ENCODE measurements at regions not wholly inside any gene's neighbourhood (a gene's known extent, or its start where the extent isn't known, plus 50 kb on each side); places are given as distances from the start of the nearest gene placed in this dataset.

DNA sequence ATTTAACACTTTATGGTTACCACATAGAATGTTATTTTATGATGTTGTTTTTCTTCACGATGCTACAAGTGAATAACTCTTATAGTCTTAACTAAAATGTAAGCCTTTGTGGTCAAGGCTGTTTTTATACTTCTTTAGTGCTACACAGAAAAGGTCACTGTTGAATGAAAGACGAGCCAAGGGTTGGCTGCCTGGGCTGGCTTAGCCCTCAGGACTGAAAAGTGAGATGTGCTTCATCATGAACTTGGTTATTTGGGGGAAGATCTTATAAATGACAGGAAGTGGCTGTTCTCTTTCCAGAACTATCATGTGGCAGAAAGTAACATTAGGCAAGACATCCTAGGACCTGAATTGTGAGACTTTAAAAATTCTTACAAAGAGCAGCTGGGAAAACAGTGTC is 404.0 kb downstream of the BTBD3 start:
- TF ChIP-seq, protein P1, sequence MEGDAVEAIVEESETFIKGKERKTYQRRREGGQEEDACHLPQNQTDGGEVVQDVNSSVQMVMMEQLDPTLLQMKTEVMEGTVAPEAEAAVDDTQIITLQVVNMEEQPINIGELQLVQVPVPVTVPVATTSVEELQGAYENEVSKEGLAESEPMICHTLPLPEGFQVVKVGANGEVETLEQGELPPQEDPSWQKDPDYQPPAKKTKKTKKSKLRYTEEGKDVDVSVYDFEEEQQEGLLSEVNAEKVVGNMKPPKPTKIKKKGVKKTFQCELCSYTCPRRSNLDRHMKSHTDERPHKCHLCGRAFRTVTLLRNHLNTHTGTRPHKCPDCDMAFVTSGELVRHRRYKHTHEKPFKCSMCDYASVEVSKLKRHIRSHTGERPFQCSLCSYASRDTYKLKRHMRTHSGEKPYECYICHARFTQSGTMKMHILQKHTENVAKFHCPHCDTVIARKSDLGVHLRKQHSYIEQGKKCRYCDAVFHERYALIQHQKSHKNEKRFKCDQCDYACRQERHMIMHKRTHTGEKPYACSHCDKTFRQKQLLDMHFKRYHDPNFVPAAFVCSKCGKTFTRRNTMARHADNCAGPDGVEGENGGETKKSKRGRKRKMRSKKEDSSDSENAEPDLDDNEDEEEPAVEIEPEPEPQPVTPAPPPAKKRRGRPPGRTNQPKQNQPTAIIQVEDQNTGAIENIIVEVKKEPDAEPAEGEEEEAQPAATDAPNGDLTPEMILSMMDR (IDR thresholded peaks at IDR 0.05): no peak
- TF ChIP-seq EZH2 (IDR thresholded peaks at IDR 0.05) (no peak), EZH2phosphoT487 (IDR thresholded peaks at IDR 0.05) (no peak)
